HG03060 (cell line): ENCODE measurements at regions not wholly inside any gene's neighbourhood (a gene's known extent, or its start where the extent isn't known, plus 50 kb on each side); places are given as distances from the start of the nearest gene placed in this dataset.
"Not testable (repeated sequence)": the region's sequence is repeated elsewhere in the genome, so short reads cannot be mapped to it uniquely, and the experiment has no call there.

ENCODE experiments used
- ATAC-seq: cut with Tn5 transposase; IDR thresholded peaks from one replicate; pipeline ENCODE4 v1.9.1; 2021; ENCODE audit warnings: low read depth, moderate number of reproducible peaks; ENCODE audit not compliant: unreplicated experiment

GRCh38 chr12:47356129-47356700 lies 276.5 kb upstream of the AMIGO2 start:
- ATAC-seq: peak; percentile 72

GRCh38 chr12:47353508-47353907 lies 273.7 kb upstream of the AMIGO2 start:
- no peak for ATAC-seq

GRCh38 chr12:47352067-47352466 lies 272.3 kb upstream of the AMIGO2 start:
- no peak for ATAC-seq

DNA sequence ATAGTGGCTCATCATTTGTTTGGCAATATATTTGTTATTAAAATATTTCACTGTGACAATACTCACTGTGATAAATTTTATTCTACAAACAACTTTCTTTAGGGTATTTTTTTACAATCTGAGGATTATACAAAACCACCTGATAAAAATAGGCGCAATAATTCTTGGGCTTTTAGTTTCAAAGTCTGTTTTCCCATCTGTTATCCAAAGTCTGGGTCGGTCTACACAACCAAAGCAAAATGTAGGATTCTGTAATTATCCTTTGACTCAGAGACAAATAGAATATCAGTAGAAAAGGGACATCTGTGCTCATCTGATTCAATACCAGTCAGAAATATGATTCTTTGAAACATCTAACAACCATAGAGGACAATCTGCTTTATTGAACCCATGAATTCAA lies 271.8 kb upstream of the AMIGO2 start:
- no peak for ATAC-seq

- ATAC-seq: no peak
Measured at GRCh38 chr12:47350062-47350408, 270.3 kb upstream of the AMIGO2 start.

GRCh38 chr12:47349137-47350061 lies 269.6 kb upstream of the AMIGO2 start:
- ATAC-seq: no peak

- ATAC-seq: no peak
Measured at GRCh38 chr12:47348206-47348605, 268.4 kb upstream of the AMIGO2 start.

DNA sequence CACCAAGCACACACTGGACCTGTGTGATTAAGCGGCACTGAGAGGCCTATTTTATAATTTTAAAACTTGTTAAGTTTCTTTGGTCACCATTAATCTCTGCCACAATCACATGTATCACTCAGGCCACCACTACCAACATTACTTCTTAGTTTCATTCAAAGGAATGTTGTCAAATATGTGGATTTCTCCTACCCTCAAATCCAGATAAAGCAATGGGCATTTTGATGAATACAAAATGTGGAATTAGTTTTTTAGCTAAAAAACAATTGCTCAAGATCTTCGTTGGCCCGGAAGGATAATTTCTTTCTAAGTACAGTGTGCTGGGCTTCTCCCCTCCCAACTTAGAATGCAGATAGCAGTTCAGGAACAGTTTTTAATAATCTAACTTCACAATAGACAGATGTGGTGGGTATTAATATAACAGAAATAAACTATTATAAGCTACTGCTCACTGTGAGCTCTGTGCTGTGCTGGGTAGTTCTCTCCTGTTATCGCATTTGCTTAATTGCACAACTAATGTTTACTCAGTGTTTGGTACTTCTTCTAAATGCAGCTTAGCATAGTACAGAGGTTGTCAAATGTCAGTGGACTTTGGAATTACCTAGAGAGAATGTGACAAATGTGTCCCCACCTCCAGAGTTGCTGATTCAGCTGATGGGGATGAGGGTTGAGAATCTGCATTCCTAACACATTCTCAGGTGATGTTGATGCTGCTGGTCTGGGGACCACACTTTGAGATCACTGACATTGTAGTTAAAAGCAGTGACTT lies 266.7 kb upstream of the AMIGO2 start:
- ATAC-seq: no peak

GRCh38 chr12:47343684-47344567 lies 264.2 kb upstream of the AMIGO2 start:
- no peak for ATAC-seq

DNA sequence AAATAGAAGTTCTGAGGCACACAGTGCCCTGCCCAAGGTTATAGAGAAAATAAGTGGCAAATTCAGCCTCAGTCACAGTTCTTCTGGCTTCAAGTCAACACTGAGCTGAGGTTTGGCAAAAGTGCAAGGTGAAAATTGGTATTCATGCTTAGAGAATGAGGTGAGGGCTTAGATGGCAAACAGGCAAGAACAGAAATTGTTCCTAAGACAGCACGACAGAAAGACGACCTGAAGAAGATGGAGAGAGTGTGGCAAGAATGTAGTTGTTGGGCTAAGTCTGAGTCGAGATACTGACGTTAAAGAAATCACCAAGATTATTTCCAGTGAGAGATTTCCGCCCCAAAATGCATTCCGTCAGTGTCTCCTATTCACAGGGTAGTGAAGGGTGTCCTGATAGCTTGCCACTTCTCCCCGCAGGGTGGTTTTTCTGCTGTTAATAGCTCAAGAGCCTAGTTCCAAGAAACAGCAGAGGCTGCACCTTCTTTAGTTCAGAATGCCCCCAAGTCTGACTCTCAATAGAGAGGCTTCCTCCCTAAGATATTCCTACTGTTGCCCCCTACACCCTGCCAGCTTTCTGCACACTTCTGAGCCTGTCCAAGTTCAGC lies 260.8 kb upstream of the AMIGO2 start:
- ATAC-seq: no peak

DNA sequence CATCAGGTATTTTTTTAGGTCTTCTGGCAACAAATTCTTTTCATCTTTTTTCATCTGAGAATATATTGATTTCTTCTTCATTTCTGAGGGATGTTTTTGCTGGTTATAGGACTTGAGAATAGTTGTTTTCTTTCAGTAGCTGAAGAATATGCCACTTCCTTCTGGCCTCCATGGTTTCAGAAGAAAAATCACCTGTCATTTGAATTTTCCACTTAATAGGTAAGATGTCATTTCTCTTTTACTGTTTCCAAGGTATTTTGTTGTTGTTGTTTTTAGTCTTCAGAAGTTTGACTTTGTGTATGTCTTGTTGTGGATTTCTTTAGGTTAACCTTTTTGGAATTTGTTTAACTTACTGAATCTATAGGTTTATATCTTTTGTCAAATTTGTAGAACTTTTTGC lies 257.8 kb upstream of the AMIGO2 start:
- no peak for ATAC-seq

DNA sequence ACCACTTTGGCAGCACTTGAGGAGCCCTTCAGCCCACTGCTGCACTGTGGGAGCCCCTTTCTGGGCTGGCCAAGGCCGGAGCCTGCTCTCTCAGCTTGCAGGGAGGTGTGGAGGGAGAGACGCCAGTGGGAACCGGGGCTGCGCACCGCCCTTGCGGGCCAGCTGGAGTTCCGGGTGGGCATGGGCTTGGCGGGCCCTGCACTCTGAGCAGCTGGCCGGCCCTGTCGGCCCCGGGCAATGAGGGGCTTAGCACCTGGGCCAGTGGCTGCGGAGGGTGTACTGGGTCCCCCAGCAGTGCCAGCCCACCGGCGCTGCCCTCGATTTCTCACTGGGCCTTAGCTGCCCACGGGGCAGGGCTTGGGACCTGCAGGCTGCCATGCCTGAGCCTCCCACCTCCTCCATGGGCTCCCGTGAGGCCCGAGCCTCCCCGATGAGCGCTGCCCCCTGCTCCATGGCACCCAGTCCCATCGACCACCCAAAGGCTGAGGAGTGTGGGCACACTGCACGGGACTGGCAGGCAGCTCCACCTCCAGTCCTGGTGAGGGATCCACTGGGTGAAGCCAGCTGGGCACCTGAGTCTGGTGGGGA lies 253.6 kb upstream of the AMIGO2 start:
- not testable (repeated sequence) for ATAC-seq

DNA sequence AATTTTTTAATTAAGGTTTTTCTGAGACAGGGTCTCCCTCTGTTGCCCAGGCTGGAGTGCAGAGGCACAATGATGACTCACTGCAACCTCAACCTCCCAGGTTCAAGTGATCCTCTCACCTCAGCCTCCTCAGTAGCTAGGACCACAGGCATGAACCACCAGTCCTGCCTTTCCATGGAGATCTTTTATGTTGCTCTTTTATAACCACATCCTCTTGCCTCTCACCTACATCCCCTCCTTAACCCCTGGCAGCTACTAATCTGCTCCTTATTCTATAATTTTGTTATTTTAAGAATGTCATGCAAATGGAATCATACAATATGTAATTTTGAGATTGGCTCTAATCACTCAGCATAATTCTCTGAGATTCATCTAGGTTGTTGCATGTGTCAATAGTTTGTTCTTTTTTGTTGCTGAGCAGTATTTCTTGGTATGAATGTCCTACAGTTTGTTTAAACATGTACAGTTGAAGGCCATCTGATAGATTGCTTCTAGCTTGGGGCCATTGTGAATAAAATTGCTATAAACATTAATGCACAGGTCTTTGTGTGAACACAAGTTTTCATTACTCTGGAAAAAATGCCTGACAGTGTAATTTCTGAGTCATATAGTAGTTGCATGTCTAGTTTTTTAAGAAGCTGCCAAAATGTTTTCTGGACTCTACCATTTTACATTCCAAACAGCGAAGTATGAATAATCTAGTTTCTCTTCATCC lies 249.2 kb upstream of the AMIGO2 start:
- ATAC-seq: no peak

- ATAC-seq: no peak
Measured at GRCh38 chr12:47326190-47326589, 246.4 kb upstream of the AMIGO2 start.

DNA sequence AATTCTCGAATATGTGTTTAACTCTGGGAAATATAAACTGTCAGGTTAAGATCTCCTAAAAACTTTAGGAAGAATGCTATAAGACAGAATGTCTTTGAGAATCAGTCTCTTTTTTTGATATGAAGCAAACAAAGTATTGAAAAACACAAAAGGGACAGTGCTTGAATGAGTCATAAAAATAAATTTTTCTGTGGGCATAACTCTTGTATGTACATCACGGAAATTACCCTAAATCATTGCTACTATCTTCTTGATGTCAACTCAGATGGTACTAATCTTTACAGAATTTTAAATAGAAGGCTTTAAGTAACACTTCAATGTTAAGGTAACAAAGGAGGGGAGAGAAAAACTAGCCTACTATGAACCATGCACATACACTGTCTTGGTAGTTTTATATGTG lies 244.0 kb upstream of the AMIGO2 start:
- no peak for ATAC-seq

- no peak for ATAC-seq
Measured at GRCh38 chr12:47321436-47321835, 241.7 kb upstream of the AMIGO2 start.

GRCh38 chr12:47319746-47320145 lies 240.0 kb upstream of the AMIGO2 start:
- ATAC-seq: no peak

DNA sequence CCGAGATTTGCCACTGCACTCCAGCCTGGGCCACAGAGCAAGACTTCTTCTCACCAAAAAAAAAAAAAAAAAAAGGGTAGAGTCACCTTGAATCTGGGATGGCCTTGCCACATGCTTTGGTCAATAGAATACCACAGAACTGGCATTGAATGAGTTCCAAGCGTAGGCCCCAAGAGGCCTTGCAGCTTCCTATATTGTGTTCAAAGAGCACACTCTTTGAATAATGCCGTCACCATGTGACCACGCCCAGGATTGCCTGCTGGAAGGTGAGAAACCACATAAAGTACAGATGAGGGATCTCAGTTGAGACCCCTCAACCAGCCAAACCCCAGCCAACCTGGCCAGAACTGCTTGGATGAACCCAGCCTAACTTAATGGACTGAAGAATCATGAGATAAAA lies 239.2 kb upstream of the AMIGO2 start:
- no peak for ATAC-seq
